NCI-H526 treated with DMSO at 0.1 percent for 48 hours (cell line): ENCODE measurements at regions not wholly inside any gene's neighbourhood (a gene's known extent, or its start where the extent isn't known, plus 50 kb on each side); places are given as distances from the start of the nearest gene placed in this dataset.
"Not testable (repeated sequence)": the region's sequence is repeated elsewhere in the genome, so short reads cannot be mapped to it uniquely, and the experiment has no call there.

ENCODE experiments used
- DNase-seq: peaks from one replicate; lab custom pipeline; 2025; lab: John Stamatoyannopoulos, UW

- no peak for DNase-seq
Measured at GRCh38 chr5:114952876-114953275, 216.8 kb downstream of the TRIM36 start.

- DNase-seq, result no peak
Measured at GRCh38 chr5:114949756-114950155, 220.0 kb downstream of the TRIM36 start.

- DNase-seq, result no peak
Measured at GRCh38 chr5:114948986-114949621, 220.6 kb downstream of the TRIM36 start.

GRCh38 chr5:114948363-114948762, 221.3 kb downstream of the TRIM36 start:
- DNase-seq, result no peak

GRCh38 chr5:114940709-114941108, 229.0 kb downstream of the TRIM36 start:
- no peak for DNase-seq

- DNase-seq, result no peak
Measured at GRCh38 chr5:114935490-114935889, 234.2 kb downstream of the TRIM36 start.

- no peak for DNase-seq
Measured at GRCh38 chr5:114928644-114929462, 240.9 kb downstream of the TRIM36 start.

- DNase-seq, result no peak
Measured at GRCh38 chr5:114924769-114925168, 244.9 kb downstream of the TRIM36 start.

- DNase-seq, result no peak
Measured at GRCh38 chr5:114912189-114912920, 257.4 kb downstream of the TRIM36 start.

- DNase-seq, result no peak
Measured at GRCh38 chr5:114910727-114911126, 259.0 kb downstream of the TRIM36 start.

GRCh38 chr5:114909424-114909823, 260.3 kb downstream of the TRIM36 start:
- DNase-seq, result no peak

- DNase-seq, result no peak
Measured at GRCh38 chr5:114903767-114904166, 265.9 kb downstream of the TRIM36 start.

GRCh38 chr5:114898602-114899001, 271.1 kb downstream of the TRIM36 start:
- DNase-seq, result no peak

GRCh38 chr5:114883675-114884074, 286.0 kb downstream of the TRIM36 start:
- DNase-seq, result no peak

GRCh38 chr5:114859438-114859735, 310.3 kb downstream of the TRIM36 start:
- DNase-seq, result no peak

GRCh38 chr5:114858665-114859437, 310.9 kb downstream of the TRIM36 start:
- DNase-seq, result no peak

GRCh38 chr5:114857941-114858551, 311.7 kb downstream of the TRIM36 start:
- DNase-seq, result no peak

GRCh38 chr5:114844711-114845110, 325.0 kb downstream of the TRIM36 start:
- DNase-seq, result not testable (repeated sequence)

- no peak for DNase-seq
Measured at GRCh38 chr5:114839360-114839759, 330.3 kb downstream of the TRIM36 start.

GRCh38 chr5:114838937-114839336, 330.8 kb downstream of the TRIM36 start:
- DNase-seq, result no peak

- no peak for DNase-seq
Measured at GRCh38 chr5:114830114-114830513, 339.6 kb downstream of the TRIM36 start.

- DNase-seq, result no peak
Measured at GRCh38 chr5:114822863-114823262, 346.8 kb downstream of the TRIM36 start.
